Stimulated activated CD4-positive, alpha-beta T cell treated with anti-CD3 and anti-CD28 coated beads, TNF-alpha, amount 100 ng/mL, for 24 hours (primary cell): ENCODE measurements at regions not wholly inside any gene's neighbourhood (a gene's known extent, or its start where the extent isn't known, plus 50 kb on each side); places are given as distances from the start of the nearest gene placed in this dataset.
"Not testable (repeated sequence)": the region's sequence is repeated elsewhere in the genome, so short reads cannot be mapped to it uniquely, and the experiment has no call there.

Experiments
- DNase-seq, 3 experiments: peaks; one replicate each; pipeline ENCODE4 v3.0.0-alpha.2; 2020; ENCODE audit warnings: low read depth in 3 of 3

DNA sequence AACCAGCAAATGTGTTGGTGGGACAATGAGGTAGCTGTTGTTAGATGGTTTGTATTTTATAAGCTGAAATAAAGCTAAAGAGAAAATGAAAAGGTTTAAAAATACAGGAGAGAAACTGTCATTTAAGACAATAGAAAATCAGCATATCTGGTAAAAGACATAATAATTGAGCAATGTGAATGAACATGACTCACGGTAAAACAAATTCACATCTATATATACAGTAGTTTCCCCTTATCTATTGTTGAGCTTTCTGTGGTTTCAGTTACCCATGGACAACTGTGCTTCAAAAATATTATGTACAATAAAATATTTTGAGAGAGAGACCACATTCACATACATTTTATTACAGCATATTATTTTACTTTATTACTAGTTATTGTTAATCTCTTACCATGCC, 1649.8 kb downstream of the EFNA5 start:
- DNase-seq, result no peak

DNA sequence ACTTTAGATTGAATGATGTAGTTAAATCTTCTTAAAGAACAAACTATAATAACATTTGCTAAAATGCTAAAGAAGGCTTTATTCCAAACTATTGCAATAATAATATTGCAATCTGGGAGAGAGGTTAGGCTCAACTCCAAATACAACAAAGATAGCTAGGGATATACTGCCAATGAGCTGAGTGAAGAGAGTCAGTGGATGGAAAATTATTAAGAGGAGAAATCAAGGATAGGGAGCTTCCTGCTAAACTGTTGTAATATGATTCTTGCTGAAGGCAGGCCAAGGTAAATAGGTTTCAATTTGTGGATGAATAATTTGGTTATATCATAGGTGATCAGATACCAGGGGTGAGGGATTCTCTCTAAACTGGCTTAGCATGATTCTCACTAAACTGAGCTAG, 1651.5 kb downstream of the EFNA5 start:
- no peak for DNase-seq

DNA sequence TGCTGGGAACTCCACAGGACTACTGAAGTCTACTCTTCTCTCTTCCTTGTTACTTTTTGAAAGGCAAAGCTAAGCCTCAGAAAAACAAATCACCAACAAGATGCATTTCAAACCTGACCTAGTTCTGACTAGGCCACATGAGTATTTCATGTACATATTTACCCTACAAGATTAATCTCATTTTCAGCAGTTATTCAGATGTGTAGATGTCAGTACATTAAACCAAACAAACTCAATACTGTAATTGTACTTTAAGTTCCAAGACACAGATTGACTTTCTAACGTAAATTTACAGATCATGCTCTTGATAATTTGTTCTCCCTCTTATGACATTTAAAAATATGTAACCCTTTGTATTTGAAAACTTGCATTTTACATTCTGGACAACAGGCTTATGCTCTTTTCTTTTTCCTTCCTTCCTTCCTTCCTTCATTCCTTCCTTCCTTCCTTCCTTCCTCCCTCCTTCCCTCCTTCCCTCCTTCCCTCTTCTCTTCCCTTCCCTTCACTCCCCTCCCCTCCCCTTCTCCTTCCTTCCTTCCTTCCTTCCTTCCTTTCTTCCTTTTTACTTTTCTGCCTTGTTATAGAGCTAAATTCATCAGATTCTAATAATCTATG, 1653.4 kb downstream of the EFNA5 start:
- DNase-seq, result no peak

DNA sequence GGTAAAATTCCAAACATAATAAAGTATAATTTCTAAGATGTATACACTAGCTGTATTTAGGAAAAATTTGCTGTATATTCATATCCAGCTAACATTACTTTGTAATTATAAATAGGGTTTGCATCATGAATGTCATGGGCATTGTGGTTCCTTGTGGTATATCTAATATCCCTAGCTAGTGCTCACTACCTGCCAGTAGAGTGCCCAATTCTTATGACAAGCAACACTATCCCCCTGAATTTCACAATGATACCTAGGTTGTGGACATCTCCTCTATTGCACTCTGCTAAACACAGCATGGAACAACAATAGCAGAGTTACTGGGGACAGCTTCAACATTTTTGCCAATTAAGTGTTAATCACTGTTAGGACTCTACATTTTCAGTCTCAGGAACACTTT, 1656.5 kb downstream of the EFNA5 start:
- no peak for DNase-seq

DNA sequence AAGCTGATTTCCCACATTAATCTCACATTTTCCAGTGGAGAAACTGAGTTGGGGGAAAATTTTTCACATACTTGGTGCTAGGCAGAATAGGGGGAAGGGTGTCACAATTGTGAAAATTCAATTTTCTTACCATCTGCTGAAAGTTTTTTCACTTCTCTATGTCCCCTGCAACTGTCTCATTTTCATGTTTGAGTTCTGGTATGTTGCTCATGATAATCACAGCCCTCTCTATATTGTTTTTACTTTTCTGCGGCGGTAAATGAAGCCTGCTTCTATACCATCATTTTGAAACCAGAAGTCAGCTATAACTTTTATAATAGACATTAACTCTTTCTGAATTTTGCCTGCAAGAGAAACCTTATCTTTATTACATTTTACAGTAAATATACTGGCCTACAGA, 1664.5 kb downstream of the EFNA5 start:
- DNase-seq, result no peak

DNA sequence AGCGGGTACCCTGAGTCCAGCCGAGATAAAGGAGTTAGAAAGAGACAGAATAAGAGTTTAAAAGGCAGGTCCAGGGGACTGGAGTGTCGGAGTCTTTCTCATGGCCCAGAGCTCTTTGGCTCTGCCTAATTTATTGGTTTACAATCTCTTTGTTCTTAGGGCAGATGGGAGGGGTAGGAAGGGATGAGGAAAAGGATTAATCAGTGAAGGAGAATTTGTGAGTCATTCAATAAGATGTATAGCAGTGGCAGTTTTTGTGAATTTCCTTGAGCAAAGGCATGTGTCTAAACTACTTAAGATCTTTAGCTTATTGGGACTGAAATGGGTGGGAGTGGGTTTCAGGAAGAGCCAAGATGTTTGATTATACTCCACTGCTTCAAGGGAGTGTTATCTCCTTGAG, 1671.7 kb downstream of the EFNA5 start:
- DNase-seq, result not testable (repeated sequence)

DNA sequence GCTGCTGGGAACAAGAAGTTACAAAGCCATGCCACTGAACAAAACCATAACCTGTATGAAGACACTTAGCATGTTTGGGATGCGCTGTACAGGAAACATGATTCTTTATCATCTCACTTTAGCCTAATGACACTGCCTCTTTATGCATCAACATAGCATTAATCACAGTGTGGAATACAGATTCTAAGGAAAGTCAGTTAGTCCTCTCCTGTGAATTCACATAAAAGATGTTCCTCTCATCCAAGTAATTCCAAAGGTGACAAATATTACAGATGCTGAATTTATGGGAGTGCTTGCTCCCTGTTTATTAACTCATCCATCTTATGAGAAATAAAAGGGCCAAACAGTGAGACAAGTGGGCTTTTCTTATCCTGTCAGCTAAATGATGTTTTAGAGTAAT, 1677.7 kb downstream of the EFNA5 start:
- DNase-seq, result no peak

DNA sequence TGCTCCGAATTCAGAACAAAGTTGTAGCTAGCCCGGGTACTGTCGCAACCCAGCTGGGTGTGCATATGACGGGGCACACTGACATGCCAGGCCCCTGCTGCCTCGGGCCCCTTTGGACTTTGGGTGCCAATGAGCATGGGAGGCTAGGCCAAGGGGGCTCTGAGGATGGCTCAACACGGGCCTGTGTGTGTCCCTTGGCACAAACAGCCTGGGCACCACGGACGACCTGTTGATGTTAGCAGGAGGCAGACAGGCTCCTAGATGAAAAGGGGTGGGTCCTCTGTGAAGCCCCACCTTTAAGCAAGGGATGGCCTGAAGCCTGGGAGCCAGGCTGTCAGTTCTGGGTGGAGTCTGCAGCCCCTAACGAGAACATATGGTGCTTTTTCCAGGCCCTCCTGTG, 1688.2 kb downstream of the EFNA5 start:
- DNase-seq, result no peak

DNA sequence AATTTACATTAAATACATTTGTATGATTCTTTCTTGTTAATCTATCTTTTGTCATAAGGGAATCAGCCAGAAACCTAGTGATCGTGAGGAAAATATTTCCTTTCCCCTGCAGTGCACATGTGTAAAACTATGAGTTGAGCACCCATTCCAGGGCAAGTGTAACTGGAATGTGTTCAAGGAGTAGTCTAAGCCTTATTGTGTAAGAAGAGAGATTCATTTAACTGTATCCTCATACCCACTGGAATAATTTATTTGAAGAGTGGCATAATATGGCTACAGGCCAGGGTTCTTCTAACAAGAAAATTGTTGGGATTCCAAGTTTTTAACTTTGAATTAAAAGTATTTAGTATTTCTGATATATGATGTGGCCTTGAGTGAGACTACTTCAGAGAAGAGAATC, 1692.7 kb downstream of the EFNA5 start:
- no peak for DNase-seq

DNA sequence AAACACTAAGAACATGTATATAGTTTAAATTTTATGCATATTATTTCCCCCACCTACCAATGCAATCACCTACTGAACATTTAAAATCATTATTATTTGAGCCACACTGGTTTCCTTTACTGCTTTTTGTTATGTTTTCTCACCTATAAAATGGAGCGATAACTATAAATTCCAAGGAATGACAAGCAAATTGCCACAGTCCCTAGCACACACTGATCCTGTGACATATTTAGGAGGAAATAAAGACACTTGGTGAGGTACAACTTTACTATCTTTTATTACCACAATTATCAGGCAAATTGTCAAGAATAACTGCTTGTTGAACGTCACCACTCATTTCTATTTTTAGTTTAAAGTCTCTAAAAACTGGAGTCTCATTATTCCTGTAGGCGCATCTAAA, 1693.6 kb downstream of the EFNA5 start:
- DNase-seq, result no peak

DNA sequence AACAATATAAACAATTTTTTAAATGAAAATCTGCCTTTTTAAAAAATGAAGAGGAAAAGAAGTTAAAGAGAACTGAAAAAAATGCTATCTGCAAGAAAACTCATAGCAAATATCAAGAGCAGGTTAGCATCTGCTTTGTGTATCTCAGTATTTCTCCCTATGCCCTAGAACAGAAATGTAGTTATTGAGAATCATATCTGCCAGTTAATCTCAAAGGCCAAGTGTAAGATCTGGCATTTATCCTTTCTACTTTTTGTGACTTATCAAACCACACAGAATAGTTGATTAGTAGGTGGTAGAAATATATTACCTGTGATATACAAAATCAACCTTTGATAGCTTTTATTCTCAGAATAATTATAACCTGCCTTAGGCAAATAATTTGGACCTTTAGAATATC, 1699.8 kb downstream of the EFNA5 start:
- no peak for DNase-seq

DNA sequence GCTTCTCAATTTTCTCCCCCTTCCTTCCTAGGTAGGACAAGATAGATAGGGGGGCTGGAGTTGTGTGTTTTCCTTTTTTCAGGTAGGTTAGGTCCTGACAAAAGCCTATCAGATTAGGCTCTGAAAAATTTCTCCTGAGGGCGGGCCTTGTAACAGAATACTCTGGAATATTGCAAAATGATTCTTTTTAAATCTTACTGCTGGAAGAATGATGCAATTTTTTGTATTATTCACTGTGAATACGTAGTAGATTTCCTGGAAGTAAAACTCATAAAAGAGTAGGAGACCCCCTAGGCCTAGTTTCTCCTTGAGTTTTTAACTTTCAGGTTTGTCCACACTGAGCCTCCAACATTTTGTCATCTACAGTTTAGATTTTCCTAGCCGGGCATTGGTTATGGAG, 1701.8 kb downstream of the EFNA5 start:
- DNase-seq, result no peak

DNA sequence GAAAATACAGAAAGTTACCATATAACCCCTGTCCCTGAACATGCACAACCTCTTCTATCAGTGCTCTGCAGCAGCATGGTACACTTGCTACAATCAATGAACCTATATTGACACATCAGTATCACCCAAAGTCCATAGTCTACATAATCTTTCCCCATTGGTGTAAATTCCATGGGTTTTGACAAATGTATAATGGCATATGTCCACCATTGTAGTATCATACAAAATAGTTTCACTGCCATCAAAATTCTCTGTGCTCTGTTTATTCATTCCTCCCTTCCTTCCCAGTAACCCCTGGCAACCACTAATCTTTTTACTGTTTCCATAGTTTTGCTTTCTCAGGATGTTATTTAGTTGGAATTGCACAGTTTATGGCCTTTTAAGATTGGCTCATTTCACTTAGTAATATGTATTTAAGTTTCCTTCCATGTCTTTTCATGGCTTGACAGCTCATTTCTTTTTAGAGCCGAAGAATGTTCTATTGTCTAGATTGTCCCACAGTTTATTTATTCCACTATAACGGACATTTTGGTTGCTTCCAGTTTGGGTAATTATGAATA, 1707.0 kb downstream of the EFNA5 start:
- no peak for DNase-seq

DNA sequence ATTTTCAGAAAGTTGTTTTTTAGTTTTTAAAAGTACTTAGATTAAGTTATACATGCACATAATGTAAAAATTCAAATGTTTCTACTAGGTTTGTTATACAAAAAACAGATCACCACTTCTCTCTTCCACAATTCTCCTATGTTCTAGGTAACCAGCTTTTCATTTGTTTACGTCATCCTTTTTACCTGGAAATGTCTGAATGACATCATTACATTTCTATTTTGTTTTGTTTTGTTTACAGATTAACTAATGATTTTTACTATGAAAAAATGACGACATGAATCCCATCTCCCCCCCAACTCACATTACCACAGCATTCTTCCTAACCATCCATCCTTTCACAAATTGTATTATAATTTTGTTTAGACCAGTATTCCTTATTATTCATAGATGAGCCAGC, 1709.2 kb downstream of the EFNA5 start:
- no peak for DNase-seq

DNA sequence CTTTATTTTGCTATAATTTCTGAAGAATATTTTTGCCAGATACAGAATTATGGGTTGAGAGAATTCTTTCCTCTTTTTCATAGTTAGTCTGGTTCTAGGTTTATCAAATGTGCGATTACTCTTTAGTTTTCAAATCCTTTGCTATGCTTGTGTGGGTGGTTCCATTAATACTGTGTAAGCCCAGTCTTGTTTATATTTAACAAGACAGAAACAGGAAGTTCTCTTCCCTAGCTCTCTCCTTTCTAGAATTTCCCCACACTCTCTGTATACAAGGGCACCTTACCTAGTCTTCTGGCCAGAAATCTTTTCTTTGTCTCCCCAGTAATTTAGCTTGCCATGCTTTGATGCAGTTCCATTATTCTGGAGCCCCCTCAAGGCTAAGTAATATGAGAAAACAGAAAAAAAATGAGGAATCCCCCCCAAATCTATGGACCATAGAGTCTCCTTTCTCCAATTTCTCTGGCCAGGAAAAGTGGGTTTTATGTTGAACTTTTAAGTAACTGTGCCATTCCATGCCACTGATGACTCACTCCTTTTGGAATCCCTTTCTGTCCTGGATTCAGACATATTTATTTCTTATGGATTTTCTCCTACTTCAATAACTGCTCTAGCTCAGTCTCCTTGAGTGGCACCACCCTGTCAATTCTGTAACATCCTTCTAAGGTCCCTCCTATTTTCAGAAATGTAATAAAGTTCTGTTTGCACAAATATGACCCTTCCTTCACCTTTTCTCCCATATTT, 1714.1 kb downstream of the EFNA5 start:
- DNase-seq, result no peak

DNA sequence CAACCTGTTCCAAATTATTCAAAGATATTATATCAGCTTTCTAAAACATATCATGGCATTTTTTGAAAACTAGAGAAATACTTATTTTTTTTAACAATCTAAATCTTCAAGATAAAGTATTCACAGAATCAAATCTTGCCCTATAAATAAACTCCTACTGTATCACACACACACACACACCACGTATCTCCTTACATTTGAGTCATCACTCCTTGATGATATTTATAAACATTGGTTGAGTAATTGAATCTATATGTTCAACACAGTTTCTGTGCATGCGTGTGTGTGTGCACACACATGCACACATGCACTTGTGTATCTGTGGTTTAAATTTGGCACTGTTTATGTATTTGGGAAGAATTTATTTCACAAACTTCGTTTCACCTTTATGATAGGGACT, 1716.4 kb downstream of the EFNA5 start:
- no peak for DNase-seq

DNA sequence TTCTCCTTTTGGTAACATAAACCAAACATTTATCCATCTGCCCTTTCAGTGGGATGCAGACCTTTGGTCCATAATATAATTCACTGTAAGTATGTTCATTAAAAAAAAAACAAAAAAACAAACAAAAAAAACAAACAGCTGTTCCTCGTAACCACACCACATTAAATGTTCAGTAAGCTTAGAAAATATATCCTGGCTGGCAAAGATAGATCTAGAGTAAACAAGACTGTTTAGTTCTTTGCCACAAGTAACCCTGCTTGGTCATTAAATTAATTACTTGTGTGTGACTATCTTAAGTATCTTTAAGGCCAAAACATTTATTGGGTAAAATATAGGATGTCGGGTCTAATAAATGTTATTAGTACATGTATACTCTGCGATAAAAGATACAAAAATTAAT, 1717.1 kb downstream of the EFNA5 start:
- DNase-seq, result no peak

DNA sequence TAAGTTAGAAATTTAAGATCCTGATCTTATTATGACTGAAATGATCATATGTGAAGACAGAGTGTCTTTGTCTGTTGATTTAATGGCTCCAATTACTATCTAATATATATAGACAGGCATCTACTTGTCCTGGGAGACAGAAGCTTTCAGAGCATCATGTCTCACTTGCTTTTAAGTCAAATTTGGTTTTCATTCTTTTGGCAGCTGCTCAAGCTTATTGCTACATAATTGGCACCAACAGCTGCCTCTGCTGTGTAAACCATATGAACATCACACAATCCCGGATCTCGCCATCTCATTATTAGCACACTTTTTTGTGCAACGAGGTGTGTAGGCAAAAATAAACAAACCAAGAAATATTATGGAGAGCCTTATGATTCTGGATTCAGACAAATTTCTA, 1717.9 kb downstream of the EFNA5 start:
- DNase-seq, result no peak

DNA sequence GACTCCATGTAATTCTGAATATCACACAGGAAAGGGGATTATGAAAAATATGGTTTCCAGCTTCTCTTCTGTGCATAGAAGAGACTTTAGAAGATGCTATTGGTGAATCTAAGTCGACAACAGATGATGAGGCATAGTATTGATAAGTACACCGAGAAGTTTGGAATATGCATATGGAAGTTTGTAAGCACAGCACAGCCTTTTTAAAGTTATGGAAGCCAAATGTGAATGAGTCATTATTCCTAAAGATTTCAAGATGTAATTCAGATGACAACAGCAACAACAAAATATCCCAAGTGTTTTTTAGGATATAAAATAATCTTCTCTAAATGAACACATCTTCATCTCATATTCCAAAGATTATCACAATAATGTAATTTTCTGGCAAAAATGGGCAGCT, 1723.3 kb downstream of the EFNA5 start:
- no peak for DNase-seq

DNA sequence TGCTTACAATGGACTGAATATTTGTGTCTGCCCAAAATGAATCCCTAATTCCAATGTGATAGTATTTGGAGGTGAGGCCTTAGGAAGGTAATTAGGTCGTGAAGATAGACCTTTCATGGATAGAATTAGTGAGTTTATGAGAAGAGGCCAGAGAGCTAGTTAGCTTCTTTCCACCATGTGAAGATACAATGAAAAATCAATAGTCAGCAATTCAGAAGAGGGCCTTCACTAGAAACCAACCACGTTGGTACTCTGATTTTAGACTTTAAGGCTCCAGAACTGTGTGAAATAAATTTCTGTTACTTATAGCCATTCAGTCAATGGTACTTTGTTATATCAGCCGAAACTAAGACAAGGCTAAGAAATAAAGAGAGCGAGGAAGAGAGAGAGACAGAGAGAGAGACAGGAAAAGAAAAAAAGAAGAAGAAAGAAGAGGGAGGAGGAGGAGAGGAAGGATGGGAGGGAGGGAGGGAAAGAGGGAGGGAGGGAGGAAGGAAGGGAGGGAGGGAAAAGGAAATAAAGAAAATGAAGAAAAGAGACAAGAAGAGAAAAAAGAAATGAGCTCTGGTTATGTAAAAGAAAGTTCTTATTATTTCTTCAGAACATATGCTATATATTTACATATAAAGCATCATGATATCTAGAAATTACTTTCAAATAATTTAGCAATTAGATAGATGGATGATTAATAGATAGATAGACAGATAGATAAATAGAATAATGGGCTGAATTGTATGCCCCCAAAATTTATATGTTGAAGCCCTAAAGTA, 1725.3 kb downstream of the EFNA5 start:
- no peak for DNase-seq

DNA sequence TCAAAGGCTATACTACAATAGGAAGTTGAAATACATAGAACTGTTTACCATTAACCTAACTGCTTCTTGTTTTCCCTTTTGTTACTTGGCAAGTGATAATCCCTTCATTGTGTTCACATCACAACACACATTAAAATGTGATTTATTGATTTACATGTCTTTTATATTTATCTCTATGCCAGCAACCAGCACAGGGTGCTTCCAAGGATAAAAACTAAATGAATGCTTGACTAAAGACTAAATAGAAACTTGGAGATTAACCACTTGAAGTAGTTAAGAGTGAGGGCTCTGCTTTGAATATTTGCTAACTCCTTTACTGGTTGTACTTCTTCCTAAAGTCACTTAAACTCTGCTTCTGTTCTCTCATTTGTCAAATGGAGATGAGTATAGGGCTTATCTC, 1730.6 kb downstream of the EFNA5 start:
- DNase-seq, result no peak

DNA sequence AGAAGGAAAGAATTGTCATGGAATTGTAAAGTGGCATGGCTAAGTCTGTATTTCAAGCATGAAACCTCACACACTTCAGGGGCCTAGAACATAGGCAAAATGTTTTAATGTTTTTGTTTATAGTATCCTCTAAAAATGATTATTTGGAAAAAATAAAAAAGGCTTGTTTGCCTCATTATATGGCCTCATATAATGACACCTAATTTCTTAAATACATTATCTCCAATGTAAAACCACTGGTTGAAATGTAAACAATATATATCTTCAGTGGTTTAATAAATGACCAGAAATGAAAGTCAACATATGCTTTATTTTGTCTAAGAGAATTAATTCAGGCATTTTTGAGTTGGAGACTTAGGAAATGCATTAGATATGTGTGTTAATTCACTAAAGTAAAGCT, 1736.6 kb downstream of the EFNA5 start:
- DNase-seq, result no peak

DNA sequence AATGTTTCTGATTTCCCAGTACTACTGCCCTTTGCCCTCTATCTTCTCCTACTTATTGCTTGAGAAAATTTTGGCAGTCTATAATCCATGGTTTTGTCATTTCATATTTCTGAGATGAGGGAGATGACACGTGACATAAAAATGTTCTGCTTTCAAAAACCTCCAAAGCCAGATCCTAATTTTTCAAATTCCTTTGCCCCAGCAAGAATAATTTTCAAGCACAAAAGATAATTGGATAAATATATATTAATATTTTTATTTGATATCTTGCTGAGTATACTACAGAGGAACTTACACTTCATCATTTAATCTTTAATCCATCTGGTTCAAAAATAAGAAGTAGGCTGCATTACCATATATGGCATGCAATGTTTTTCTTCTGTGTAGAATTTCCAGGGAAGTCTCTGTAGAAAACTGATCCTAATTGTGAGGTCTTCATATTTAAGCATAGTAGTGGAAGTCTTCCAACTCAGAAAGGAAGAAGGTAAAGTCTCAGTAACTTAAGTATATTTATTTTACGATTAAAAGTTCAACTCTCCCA, 1738.8 kb downstream of the EFNA5 start:
- DNase-seq, result no peak
